ENCODE measurements at regions not wholly inside any gene's neighbourhood (a gene's known extent, or its start where the extent isn't known, plus 50 kb on each side); places are given as distances from the start of the nearest gene placed in this dataset.

DNA sequence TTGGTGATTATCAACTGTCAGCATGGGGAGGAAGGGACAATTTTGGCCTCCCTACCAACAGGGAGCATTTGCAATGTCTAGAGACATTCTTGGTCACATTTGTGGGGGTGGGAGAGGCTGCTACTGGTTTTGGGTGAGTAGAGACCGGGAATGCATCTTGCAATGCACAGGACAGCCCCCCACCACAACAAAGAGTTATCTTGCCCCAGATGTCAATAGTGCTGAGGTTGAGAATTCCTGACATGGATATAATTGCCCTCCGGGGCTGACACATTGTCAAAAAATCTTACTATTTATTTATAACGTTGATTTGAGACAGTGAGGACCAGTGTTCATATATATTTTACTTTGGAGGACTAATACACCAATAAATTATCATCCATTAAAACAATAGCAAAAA is 316.1 kb downstream of the PSAT1 start:
- H3K36me3 Mint-ChIP-seq (ENCODE audit: low read depth, unreplicated experiment): no peaks in the 10 kb centered on the region
- H3K4me3 Mint-ChIP-seq (ENCODE audit: unreplicated experiment): no peak overlapping the region
- TF ChIP-seq, protein P1, sequence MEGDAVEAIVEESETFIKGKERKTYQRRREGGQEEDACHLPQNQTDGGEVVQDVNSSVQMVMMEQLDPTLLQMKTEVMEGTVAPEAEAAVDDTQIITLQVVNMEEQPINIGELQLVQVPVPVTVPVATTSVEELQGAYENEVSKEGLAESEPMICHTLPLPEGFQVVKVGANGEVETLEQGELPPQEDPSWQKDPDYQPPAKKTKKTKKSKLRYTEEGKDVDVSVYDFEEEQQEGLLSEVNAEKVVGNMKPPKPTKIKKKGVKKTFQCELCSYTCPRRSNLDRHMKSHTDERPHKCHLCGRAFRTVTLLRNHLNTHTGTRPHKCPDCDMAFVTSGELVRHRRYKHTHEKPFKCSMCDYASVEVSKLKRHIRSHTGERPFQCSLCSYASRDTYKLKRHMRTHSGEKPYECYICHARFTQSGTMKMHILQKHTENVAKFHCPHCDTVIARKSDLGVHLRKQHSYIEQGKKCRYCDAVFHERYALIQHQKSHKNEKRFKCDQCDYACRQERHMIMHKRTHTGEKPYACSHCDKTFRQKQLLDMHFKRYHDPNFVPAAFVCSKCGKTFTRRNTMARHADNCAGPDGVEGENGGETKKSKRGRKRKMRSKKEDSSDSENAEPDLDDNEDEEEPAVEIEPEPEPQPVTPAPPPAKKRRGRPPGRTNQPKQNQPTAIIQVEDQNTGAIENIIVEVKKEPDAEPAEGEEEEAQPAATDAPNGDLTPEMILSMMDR (IDR thresholded peaks at IDR 0.05; ENCODE audit: unreplicated experiment): no peak
- H3K9me3 Mint-ChIP-seq (ENCODE audit: unreplicated experiment): no peaks in the 10 kb centered on the region
- peaks cover 2% of the 10 kb centered on the region for H3K27me3 Mint-ChIP-seq (ENCODE audit: unreplicated experiment)
- no peak overlapping the region for H3K27ac Mint-ChIP-seq (ENCODE audit: unreplicated experiment)
- H3K4me1 Mint-ChIP-seq (ENCODE audit: unreplicated experiment): peaks cover 4% of the 10 kb centered on the region
- DNase-seq (ENCODE audit: low spot score): no peak

DNA sequence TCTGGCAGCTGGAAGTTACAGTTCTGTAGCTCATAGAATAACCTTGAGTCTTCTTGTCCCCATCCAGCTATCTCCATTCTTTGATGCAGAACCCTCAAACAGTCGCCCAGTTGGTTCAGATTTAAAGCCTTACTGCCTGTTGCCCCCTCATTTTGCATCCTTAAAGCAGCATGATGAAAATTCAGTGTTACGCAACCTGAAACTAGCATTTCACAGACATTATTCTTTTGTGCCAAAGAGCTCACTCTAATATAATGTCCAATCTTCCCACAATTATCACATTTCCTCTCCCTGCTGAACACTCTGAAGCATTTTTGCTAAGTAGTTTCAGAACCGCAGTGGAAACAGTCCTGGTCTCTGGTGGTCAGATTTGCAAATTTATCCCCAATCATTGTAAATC is 318.0 kb downstream of the PSAT1 start:
- H3K36me3 Mint-ChIP-seq (ENCODE audit: low read depth, unreplicated experiment): no peaks in the 10 kb centered on the region
- H3K27ac Mint-ChIP-seq (ENCODE audit: unreplicated experiment): no peak overlapping the region
- no peaks in the 10 kb centered on the region for H3K27me3 Mint-ChIP-seq (ENCODE audit: unreplicated experiment)
- TF ChIP-seq, protein P1 (IDR thresholded peaks at IDR 0.05; ENCODE audit: unreplicated experiment): no peak
- no peak for DNase-seq (ENCODE audit: low spot score)
- H3K9me3 Mint-ChIP-seq (ENCODE audit: unreplicated experiment): no peaks in the 10 kb centered on the region
- no peak overlapping the region for H3K4me3 Mint-ChIP-seq (ENCODE audit: unreplicated experiment)
- H3K4me1 Mint-ChIP-seq (ENCODE audit: unreplicated experiment): peaks cover 4% of the 10 kb centered on the region

DNA sequence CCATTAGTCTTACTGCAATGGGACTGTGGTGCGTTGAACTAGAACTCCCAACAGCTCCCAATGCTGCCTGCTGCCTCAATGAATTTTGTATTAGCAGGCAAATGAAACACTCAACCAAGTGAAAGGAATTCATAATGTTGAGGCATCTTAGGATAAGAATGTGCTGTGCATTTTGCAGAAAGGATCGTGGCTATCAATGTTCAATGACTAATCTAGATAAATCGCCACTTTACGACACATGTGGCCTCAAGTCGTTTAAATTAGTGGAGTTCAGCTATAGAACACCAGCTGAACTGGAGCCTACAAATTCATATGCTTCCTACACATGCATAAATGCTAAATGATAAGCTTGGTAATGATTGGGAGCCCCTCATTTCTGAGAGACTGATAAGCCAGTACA is 318.4 kb downstream of the PSAT1 start:
- Mint-ChIP-seq H3K36me3 (ENCODE audit: low read depth, unreplicated experiment) (no peaks in the 10 kb centered on the region), H3K4me1 (ENCODE audit: unreplicated experiment) (peaks cover 4% of the 10 kb centered on the region), H3K4me3 (ENCODE audit: unreplicated experiment) (no peak overlapping the region), H3K27ac (ENCODE audit: unreplicated experiment) (no peak overlapping the region), H3K27me3 (ENCODE audit: unreplicated experiment) (no peaks in the 10 kb centered on the region), H3K9me3 (ENCODE audit: unreplicated experiment) (no peaks in the 10 kb centered on the region)
- no peak for DNase-seq (ENCODE audit: low spot score)
- TF ChIP-seq, protein P1 (IDR thresholded peaks at IDR 0.05; ENCODE audit: unreplicated experiment): no peak

DNA sequence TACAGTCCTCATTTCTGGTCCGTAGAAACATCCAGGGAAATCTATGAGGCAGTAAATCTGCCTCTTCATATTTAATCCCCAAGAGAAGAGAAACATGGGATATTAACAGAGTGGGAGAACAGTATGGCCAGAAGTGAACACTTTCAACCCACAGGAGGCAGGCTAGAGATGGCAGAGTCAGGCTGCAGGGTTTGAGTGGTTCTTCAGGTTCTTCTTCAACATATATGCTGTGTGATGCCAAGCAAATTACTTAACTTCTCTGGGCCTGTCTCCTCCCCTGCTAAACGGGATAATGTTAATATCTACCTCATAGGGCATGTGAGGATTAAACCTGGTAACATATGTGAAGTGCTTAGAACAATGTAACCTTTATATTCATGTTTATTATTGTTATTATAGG is 321.8 kb downstream of the PSAT1 start:
- H3K36me3 Mint-ChIP-seq (ENCODE audit: low read depth, unreplicated experiment): no peaks in the 10 kb centered on the region
- TF ChIP-seq, protein P1 (IDR thresholded peaks at IDR 0.05; ENCODE audit: unreplicated experiment): no peak
- no peak overlapping the region for H3K4me3 Mint-ChIP-seq (ENCODE audit: unreplicated experiment)
- peaks cover 2% of the 10 kb centered on the region for H3K27me3 Mint-ChIP-seq (ENCODE audit: unreplicated experiment)
- DNase-seq (ENCODE audit: low spot score): no peak
- no peak overlapping the region for H3K27ac Mint-ChIP-seq (ENCODE audit: unreplicated experiment)
- H3K9me3 Mint-ChIP-seq (ENCODE audit: unreplicated experiment): no peaks in the 10 kb centered on the region
- H3K4me1 Mint-ChIP-seq (ENCODE audit: unreplicated experiment): no peaks in the 10 kb centered on the region

DNA sequence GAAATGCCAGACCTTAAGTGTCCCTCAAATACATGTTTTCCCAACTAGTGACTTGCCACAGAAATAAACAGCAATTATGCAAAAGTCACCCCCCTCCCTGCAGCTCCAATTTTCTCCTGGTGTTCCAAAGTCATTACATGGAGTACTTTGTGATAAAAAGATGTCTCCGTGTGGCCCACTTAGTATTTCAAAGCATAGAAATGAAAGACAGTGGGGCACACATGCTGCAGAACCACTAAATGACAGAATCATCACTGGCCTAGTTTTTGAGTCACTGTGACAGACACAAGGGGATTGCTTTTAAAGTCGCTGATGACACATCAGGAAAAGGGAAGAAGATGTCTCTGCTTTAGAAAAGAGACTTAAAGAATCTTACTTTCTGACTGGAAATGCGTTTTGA is 323.4 kb downstream of the PSAT1 start:
- Mint-ChIP-seq H3K27ac (ENCODE audit: unreplicated experiment) (no peak overlapping the region), H3K4me3 (ENCODE audit: unreplicated experiment) (no peak overlapping the region), H3K9me3 (ENCODE audit: unreplicated experiment) (no peaks in the 10 kb centered on the region), H3K27me3 (ENCODE audit: unreplicated experiment) (peaks cover 2% of the 10 kb centered on the region), H3K4me1 (ENCODE audit: unreplicated experiment) (no peaks in the 10 kb centered on the region), H3K36me3 (ENCODE audit: low read depth, unreplicated experiment) (no peaks in the 10 kb centered on the region)
- DNase-seq (ENCODE audit: low spot score): no peak
- TF ChIP-seq, protein P1 (IDR thresholded peaks at IDR 0.05; ENCODE audit: unreplicated experiment): no peak
